AG08396 (cell line): ENCODE measurements at regions not wholly inside any gene's neighbourhood (a gene's known extent, or its start where the extent isn't known, plus 50 kb on each side); places are given as distances from the start of the nearest gene placed in this dataset.
"Not testable (repeated sequence)": the region's sequence is repeated elsewhere in the genome, so short reads cannot be mapped to it uniquely, and the experiment has no call there.

Experiments used
- DNase-seq: peaks from one replicate; pipeline ENCODE4 v3.0.0; 2012; ENCODE audit warnings: low spot score, mixed read lengths

DNA sequence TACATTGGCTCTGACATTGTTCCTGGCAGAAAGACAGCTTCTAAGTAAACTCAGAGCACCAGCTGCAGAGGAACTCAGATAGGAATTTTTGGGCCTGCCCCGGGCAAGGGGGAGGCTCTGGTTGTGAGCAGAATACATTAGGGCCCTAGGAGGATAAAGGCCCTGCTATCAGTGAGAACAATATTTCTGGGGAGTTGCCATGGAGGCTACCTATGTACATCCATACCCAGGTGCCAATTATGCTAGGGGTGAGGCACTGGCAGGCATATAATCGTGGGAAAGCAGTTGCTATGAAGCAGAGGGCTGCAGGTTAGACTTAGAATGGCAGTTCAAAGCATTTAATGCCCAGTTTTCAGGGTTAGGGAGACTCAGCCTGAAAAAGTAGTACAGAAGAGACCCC is 273.5 kb upstream of the EDA2R start:
- no peak for DNase-seq

DNA sequence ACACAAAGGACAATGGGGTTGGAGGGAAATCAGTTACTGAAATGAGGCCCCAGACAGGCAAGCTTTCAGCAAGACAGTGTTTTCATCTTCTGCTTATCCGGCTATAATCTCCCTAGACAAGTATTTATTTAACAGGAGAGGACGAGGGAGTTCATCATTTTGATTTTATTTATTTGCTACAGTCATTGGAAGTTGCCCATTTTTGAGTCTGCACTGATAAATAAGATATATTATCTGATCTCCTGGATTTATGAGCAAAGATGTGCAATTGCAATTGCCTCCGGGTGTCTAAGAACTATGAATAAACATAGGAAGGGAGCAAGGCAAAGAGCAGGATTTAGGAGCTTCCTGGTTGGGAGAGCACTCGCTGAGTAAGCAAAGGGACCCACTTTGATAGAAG is 263.2 kb upstream of the EDA2R start:
- no peak for DNase-seq

DNA sequence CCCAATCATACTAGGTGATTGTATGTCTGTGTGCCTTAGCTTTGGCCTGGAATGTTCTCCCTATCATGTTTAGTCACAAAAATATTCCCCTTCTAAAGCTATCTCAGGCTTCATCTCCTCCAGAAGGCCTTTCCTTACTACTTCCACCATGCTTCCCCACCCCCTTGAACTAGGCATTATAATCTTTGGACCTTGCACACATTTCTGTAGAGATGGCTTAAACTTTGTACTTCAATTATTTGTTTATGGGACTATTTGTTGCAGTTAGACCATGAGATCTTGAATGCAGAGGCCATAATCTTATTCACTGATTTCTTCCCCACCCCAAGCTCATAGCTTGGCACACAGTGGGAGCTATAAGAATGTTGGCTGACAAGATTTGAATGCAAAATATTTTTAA is 262.0 kb upstream of the EDA2R start:
- DNase-seq = no peak

DNA sequence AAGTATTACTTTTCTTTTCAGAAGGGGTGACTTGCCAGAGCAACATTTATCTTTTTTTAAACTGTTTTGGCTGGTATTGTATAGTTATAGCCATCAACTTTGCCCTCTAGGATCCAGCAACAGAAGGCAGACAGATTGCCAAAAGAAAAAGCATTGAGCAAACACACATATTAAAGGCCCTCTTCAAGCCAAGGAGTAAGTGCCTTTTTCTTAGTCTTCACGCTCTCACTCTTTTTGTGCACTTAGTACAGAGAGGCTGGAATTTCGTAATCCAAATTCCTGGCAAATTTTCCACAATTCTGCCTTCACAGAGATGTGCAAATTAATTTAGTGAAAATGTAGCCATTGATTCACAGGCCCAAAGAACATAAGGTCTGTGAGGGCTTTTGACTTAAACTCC is 253.1 kb upstream of the EDA2R start:
- DNase-seq = no peak

DNA sequence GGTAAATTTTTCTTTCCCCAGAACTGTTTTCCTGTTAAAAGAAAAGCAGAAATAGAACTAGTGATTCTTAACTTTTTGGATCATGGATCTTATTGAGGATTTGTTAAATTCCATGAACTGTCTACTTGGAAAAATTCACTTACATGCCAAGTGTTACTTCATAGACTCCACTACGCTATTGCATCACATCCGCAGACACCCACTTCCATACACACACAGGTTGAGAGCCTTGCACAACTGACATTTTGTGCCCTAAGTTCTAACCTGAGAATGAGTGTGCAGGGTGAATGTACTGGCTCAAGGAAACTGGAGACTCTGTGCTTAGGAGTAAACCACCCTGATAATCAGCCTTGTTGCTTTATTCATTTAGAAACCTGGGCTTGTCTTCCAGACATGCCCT is 250.5 kb upstream of the EDA2R start:
- no peak for DNase-seq

DNA sequence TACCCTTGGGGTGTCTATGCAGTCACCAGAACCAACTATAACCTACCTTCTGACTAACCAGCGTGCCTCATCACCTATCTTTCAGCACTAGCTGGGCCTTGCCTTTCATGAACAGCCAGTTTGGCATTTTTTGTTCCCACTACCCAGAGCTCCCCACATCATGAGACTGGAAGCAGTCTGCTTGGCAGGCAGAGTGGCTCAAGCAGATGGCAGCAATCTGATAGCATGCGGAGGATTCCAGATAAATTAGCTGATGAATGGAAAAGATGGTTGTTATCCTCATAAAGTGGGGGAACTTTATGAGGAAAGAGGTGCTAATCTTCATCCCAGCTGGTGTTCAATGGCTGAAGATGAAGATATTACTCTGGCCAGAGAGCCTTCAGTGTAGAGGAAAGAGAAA is 243.2 kb upstream of the EDA2R start:
- DNase-seq = no peak

DNA sequence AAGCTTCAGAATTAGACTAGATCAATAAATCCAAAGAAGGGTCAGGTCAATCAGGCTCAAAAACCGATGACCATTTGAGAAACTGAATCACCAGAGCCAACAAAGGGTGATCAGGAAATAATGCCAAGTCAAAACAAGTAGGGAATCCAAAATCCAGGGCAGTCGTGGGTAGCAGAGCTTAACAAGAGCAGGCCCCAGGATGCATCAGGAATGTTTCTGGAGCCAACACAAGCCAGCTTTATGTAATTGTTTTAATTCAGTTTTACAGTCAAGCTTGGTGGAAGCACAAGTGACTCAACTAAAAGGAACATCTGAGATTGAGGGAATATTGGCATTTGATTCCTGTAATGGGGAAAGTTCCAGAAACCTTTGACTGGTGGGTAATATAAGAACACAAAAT is 237.9 kb upstream of the EDA2R start:
- no peak for DNase-seq

DNA sequence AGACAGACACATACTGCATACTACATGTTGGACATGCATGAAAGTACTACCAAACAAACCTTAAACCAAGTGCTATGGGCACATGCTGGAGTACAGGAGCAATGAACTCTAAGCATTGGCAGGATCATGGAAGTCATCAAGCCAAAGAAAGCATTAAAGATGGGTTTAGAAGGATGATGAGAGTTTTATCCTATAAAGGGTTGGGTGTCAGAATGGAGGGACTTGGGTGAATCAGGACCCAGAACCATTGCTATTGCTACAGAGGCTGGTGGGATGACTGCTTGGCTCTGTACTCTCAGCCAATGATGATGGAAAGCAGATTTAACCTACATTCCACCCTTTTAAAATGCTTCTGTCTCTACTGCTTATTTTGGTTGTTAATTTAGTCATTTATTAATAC is 233.9 kb upstream of the EDA2R start:
- no peak for DNase-seq

DNA sequence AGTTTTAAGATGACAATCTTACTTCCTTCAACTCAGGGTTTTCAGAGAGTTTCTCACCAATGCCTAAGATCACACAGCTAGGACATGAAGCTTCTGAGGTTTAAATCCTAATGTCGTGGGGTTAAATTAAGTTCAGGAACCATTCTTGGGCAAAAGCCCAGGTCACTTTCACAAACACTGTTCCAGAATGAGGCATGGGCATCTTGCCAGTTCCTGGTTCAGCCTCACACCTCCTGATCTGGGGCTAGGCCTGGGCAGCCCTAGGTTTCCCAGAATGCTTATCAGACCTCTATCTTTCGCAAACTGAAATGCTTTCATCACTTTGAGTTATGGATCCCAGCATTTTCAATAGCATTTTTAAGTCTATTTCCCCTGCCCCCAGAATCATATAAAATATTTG is 224.8 kb upstream of the EDA2R start:
- no peak for DNase-seq

DNA sequence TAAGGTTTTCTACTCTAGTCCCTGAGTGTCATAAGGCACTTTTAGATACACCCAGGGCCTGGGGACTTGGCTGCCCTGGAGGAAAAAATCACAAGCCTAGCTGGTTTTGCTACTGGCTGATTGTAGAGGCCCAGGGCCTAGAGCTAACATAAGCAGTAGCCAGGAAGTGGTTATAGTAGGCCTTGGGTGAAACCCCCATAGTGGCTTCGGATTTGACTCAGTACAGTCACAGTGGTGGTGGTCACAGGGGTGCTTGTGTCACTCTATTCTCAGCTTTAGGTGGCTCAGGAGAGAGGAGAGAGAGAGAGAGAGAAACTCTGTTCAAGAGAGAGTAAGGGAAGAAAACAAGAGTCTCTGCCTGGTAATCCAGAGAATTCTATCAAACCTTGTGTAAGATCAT is 194.5 kb upstream of the EDA2R start:
- DNase-seq = no peak

DNA sequence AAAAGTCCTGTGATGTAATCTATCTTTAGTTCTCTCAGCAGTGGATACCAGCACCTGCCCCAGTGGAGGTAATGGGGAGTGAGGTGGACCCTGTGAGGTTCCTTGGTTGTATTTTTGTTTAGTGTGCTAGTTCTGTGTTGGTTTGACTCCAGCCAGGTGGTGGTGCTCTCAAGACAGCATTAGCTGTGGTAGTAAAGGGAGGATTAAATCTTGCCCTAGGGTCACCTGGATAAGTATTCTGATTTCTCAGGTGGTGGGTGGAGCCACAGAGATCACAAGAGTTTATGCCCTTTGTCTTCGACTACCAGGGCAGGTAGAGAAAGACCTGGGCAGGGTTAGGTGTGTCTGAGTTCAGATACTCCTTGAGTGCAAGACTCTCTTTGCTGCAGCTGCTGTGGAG is 176.3 kb upstream of the EDA2R start:
- DNase-seq = no peak

DNA sequence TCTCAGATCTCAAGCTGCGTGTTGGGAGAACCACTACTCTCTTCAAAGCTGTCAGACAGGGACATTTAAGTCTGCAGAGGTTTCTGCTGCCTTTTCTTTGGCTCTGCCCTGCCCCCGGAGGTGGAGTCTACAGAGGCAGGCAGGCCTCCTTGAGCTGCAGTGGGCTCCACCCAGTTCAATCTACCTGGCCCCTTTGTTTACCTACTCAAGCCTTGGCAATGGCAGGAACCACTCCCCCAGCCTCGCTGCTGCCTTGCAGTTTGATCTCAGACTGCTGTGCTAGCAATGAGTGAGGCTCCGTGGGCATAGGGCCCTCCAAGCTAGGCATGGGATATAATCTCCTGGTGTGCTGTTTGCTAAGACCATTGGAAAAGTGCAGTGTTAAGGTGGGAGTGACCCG is 155.6 kb upstream of the EDA2R start:
- DNase-seq = not testable (repeated sequence)

DNA sequence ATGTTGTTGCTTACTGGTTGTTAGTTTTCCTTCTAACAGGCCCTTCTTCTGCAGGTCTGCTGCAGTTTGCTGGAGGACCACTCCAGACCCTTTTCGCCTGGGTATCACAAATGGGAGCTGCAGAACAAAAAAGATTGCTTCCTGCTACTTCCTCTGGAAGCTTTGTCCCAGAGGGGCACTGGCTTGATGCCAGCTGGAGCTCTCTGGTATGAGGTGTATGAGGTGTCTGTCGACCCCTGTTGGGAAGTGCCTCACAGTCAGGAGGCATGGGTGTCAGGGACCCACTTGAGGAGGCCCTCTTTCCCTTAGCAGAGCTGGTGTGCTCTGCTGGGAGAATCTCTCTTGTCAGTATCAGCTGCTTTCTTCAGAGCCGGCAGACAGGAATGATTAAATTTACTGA is 127.4 kb upstream of the EDA2R start:
- DNase-seq = no peak

DNA sequence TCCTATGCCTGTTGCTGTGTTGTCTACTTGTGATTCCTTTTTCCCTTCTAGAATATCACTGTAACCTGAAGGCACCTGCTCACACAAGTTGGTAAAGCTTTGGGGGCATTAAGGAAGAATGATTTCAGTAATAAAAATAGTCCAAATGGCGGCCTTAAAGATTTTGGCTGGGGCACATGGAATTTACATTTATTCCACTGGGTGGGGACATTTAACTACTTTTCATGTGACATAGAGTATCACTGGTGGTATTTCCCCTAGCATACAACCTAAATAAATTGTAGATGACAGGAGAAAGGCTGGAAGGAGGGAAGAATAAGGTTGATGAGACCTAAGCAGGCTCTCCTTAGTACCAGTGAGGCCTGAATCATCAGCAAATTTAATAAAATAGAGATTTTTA is 121.8 kb upstream of the EDA2R start:
- no peak for DNase-seq

DNA sequence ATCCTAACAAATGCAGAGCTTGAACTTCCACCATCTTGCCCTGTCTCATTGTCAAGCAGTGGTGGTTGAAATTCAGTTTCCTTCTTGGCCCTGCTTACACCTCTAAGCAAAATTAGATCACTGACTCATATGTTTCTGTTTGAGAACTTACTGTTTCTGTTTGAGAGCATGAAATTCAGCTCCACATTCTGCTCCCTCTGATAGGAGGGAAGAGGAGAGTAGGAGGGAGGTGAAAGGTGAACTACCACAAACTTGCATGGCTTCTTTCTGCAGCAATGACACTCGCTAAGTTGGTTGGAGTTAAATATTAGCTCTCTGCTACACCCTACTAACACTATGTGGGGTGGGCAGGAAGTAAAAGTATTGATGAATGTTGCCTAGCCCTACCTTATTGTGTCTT is 117.8 kb upstream of the EDA2R start:
- no peak for DNase-seq

DNA sequence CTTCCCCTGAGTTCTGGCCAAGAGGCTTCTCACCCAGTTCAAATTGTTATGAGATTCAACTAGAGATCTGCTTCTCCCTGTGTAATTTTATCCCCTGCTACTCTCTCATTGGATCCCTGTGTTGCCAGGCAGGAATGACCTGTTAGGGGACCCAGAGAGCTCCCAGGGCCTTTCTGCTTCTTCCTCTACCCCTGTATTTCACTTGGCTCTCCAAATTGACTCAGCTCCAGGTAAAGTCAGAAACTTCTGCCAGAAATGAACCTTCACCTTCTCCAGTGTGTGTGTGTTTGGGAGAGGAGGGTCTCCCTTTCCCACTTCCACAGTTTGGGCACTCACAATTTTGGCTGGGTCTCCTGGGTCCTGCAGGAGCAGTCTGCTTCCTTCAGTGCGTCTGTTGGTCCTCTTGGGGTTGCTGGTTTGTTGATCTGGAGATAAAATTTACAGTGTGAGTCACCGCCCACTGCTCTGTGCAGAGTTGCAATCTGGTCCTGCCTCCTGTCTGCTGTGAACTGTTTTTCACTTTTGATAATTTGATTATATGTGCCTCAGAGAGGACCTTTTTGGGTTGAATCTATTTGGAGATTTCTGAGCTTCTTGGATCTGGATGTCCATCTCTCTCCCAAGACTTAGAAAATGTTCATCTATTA is 112.4 kb upstream of the EDA2R start:
- no peak for DNase-seq

DNA sequence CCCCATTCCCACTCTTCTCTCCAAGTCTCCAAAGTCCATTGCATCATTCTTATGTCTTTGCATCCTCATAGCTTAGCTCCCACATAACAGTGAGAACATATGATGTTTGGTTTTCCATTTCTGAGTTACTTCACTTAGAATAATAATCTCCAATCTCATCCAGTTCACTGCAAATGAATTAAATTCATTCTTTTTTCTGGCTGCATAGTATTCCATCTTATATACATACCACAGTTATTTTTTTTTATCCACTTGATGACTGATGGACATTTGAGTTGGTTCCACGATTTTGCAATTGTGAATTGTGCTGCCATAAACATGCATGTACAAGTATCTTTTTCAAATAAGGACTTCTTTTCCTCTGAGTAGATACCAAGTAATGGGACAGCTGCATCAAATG is 105.6 kb upstream of the EDA2R start:
- DNase-seq = not testable (repeated sequence)

DNA sequence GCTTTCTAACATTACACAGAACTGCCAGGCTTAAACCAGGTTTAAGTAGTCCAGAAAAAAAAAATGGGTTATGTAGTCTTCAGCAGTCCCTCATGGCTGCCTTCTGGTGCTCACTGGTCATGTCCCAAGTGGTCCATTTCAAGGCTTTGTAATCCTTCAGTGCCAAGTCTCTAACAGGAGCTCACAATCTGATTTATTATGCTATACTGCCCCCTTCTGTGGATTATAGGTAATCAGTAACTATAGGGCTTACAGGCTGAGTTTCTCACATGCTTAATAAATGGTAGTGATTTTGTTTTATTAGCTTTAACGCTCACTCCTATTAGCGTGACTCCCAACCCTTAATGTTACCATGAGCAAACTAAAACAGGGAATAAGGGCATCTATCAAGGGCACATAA is 92.5 kb upstream of the EDA2R start:
- DNase-seq = peak; percentile 24

DNA sequence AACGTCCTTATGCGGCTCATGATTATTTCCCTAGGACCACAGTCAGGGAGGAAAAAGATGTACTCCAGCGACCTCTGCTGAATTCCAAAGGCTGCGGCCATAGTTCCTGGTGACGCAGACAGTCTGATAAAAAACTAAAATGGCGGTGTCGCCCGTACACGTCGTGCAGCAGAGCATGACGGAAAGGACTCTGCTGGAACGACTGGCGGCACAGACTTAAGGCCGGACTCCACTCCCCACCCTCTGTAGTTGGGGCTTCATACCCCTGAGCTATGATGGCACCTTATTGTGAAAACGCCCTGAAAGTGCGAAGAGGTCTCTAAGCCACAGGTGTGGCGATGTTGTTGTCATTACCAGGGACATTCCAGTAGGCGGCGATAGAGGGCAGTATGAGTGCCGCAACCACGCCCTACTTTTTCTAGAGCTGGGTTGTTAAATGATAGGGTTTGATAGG is 90.0 kb upstream of the EDA2R start:
- DNase-seq = peak; percentile 52

DNA sequence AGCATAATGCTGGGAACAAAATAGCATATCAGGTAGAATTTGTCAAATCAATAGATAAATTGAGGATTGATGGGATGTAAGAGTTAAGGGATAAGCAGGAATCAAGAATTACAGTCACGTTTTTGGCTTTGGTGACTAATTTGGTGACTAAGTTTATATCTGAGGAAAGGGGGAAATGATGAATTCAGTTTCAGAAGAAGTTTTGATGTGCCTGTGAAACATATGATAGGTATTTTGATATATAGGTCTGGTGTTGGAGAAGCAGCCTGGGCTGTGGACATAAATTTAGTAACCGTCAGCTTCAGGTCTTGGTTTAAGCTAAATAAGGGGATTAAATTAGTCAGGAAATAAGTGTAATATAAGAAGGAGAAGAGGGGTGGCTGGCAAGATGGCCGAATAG is 79.0 kb upstream of the EDA2R start:
- DNase-seq = no peak

DNA sequence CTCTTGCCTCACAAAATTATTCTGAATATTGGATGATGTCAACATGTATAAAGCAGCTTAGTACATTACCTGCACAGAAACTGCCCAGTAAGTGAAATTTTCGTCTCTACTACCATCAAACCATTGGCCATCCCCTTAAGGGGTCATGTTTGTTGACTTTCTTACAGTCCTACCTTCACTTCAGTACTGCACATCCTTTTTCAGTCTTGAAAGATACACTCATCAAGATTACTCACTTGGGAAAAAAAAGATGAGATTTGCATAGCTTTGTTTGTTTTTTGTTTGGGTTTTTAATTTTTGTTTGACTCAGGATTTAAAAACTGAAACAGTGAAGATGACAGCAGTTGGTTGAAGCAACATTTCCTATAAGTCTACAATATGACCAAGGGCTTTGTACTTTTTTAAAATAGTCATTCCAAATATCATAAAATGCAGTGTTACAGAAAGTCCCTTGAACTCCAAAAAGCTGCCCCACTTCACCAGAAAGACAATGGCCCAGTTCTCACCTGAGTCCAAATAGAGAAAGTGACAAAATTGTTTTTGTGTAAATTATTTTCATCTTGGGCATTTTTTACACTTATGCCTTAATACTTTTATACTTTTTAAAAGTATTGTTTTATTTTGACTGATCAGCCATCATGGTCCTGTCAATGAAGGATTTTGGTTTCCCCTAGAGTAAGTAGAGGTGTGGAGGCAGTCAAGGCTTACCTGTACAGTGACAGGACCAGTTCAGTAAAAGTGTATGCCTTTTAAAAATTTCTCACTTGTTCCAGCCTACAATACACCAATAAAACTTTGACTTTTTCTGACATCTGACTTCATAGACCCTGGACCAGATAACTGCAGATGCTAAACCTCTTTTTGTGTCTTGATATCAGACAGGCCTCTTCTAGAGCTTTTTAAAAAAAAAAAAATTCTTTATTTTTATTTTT is 59.7 kb upstream of the EDA2R start:
- no peak for DNase-seq

DNA sequence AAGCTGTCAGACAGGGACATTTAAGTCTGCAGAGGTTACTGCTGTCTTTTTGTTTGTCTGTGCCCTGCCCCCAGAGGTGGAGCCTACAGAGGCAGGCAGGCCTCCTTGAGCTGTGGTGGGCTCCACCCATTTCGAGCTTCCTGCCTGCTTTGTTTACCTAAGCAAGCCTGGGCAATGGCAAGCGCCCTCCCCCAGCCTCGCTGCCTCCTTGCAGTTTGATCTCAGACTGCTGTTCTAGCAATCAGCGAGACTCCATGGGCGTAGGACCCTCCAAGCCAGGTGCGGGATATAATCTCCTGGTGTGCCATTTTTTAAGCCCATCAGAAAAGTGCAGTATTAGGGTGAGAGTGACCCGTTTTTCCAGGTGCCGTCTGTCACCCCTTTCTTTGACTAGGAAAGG is 53.6 kb upstream of the EDA2R start:
- DNase-seq = not testable (repeated sequence)
